Chondrocyte (in vitro differentiated cells): ENCODE measurements at regions not wholly inside any gene's neighbourhood (a gene's known extent, or its start where the extent isn't known, plus 50 kb on each side); places are given as distances from the start of the nearest gene placed in this dataset.

ENCODE experiments used
- DNase-seq: peaks from one replicate; pipeline ENCODE4 v3.0.0; 2021; ENCODE audit warnings: mixed read lengths, low spot score
- H3K27ac Mint-ChIP-seq: one replicate; pipeline ENCODE4 v1.8.0; 2021; ENCODE audit warnings: mild to moderate bottlenecking, moderate library complexity, mixed read lengths; ENCODE audit not compliant: unreplicated experiment
- H3K27me3 Mint-ChIP-seq: 2 replicates; pipeline ENCODE4 v1.8.0; 2021; ENCODE audit warnings: low read depth, mixed read lengths
- H3K36me3 Mint-ChIP-seq: 2 replicates; pipeline ENCODE4 v1.8.0; 2021; ENCODE audit warnings: low read depth, mixed read lengths
- H3K4me1 Mint-ChIP-seq: 2 replicates; pipeline ENCODE4 v1.8.0; 2021; ENCODE audit warnings: low read depth, mild to moderate bottlenecking, mixed read lengths
- H3K4me3 Mint-ChIP-seq: one replicate; pipeline ENCODE4 v1.8.0; 2021; ENCODE audit warnings: mild to moderate bottlenecking, moderate library complexity, mixed read lengths; ENCODE audit not compliant: unreplicated experiment
- H3K9me3 Mint-ChIP-seq: 2 replicates; pipeline ENCODE4 v1.8.0; 2021; ENCODE audit warnings: low read depth, mixed read lengths
- TF ChIP-seq, protein P1 (sequence below): fragments of 200-600 bp; sonication (generic); IDR thresholded peaks from 2 replicates; pipeline ENCODE4 v1.5.0; 2021; ENCODE audit warnings: antibody characterized with exemption, mild to moderate bottlenecking, moderate library complexity

DNA sequence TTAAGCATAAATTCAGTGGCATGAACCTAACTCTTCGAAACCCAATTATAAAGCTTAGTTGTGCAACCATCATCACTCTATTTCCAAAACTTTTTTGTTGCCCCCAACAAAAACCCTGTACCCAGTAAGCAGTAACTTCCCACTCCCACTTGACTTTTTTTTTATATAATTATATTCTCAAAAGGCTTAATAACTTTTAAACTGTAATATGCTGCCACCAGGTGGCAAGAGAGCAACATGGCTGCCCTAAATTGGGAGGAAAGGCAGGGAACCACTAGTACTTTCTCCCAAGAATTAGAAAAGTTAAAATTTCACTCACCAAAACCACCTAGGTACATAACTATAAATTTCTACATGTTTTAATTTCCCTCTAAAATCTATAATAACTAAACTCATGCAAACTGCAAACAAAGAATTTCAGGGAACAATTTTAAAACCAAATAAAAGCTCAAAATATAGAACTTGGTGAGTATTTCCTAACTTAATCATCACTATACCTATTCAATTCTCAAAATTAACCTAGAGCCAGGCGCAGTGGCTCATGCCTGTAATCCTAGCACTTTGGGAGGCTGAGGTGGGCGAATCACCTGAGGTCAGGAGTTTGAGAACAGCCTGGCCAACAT lies 50.2 kb upstream of the RNF38 start:
- H3K4me1 Mint-ChIP-seq: no peaks in the 10 kb centered on the region
- H3K27ac Mint-ChIP-seq: no peak overlapping the region
- no peaks in the 10 kb centered on the region for H3K27me3 Mint-ChIP-seq
- H3K36me3 Mint-ChIP-seq: no peaks in the 10 kb centered on the region
- H3K4me3 Mint-ChIP-seq: no peak overlapping the region
- H3K9me3 Mint-ChIP-seq: no peaks in the 10 kb centered on the region
- no peak for DNase-seq
- TF ChIP-seq, protein P1, sequence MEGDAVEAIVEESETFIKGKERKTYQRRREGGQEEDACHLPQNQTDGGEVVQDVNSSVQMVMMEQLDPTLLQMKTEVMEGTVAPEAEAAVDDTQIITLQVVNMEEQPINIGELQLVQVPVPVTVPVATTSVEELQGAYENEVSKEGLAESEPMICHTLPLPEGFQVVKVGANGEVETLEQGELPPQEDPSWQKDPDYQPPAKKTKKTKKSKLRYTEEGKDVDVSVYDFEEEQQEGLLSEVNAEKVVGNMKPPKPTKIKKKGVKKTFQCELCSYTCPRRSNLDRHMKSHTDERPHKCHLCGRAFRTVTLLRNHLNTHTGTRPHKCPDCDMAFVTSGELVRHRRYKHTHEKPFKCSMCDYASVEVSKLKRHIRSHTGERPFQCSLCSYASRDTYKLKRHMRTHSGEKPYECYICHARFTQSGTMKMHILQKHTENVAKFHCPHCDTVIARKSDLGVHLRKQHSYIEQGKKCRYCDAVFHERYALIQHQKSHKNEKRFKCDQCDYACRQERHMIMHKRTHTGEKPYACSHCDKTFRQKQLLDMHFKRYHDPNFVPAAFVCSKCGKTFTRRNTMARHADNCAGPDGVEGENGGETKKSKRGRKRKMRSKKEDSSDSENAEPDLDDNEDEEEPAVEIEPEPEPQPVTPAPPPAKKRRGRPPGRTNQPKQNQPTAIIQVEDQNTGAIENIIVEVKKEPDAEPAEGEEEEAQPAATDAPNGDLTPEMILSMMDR: peak; percentile 91
